Endothelial cell (in vitro differentiated cells): ENCODE measurements at regions not wholly inside any gene's neighbourhood (a gene's known extent, or its start where the extent isn't known, plus 50 kb on each side); places are given as distances from the start of the nearest gene placed in this dataset.

Experiments used
- DNase-seq: peaks from one replicate; pipeline ENCODE4 v3.0.0; 2021; ENCODE audit warnings: low spot score
- H3K27ac Mint-ChIP-seq: one replicate; pipeline ENCODE4 v1.8.0; 2021; ENCODE audit warnings: mixed read lengths, inconsistent platforms; ENCODE audit not compliant: unreplicated experiment
- H3K27me3 Mint-ChIP-seq: one replicate; pipeline ENCODE4 v1.8.0; 2021; ENCODE audit warnings: mild to moderate bottlenecking, moderate library complexity, mixed read lengths, inconsistent platforms; ENCODE audit not compliant: unreplicated experiment
- H3K36me3 Mint-ChIP-seq: one replicate; pipeline ENCODE4 v1.8.0; 2021; ENCODE audit warnings: mild to moderate bottlenecking, low read depth, mixed read lengths, inconsistent platforms; ENCODE audit not compliant: unreplicated experiment
- H3K4me1 Mint-ChIP-seq: one replicate; pipeline ENCODE4 v1.8.0; 2021; ENCODE audit warnings: mild to moderate bottlenecking, mixed read lengths, inconsistent platforms; ENCODE audit not compliant: unreplicated experiment
- H3K4me3 Mint-ChIP-seq: one replicate; pipeline ENCODE4 v1.8.0; 2021; ENCODE audit warnings: mild to moderate bottlenecking, mixed read lengths, inconsistent platforms; ENCODE audit not compliant: unreplicated experiment
- H3K9me3 Mint-ChIP-seq: one replicate; pipeline ENCODE4 v1.8.0; 2021; ENCODE audit warnings: mixed read lengths, inconsistent platforms; ENCODE audit not compliant: unreplicated experiment
- CTCF ChIP-seq: fragments of 200-600 bp; sonication (generic); IDR thresholded peaks from one replicate; pipeline ENCODE4 v1.5.0; 2021; ENCODE audit warnings: antibody characterized with exemption; ENCODE audit not compliant: unreplicated experiment

GRCh38 chr1:190738317-190738716 is 260.7 kb upstream of the BRINP3 start:
- H3K36me3 Mint-ChIP-seq: no peaks in the 10 kb centered on the region
- no peak overlapping the region for H3K4me3 Mint-ChIP-seq
- H3K9me3 Mint-ChIP-seq: no peaks in the 10 kb centered on the region
- DNase-seq: no peak
- no peak overlapping the region for H3K27ac Mint-ChIP-seq
- no peak for TF ChIP-seq CTCF
- no peaks in the 10 kb centered on the region for H3K4me1 Mint-ChIP-seq
- H3K27me3 Mint-ChIP-seq: no peaks in the 10 kb centered on the region

- Mint-ChIP-seq H3K9me3 (no peaks in the 10 kb centered on the region), H3K4me1 (no peaks in the 10 kb centered on the region), H3K27ac (no peak overlapping the region), H3K36me3 (no peaks in the 10 kb centered on the region), H3K4me3 (no peak overlapping the region), H3K27me3 (no peaks in the 10 kb centered on the region)
- no peak for TF ChIP-seq CTCF
- no peak for DNase-seq
Measured at GRCh38 chr1:190739926-190740325, 262.3 kb upstream of the BRINP3 start.

- H3K27me3 Mint-ChIP-seq: no peaks in the 10 kb centered on the region
- DNase-seq: no peak
- no peaks in the 10 kb centered on the region for H3K4me1 Mint-ChIP-seq
- H3K9me3 Mint-ChIP-seq: no peaks in the 10 kb centered on the region
- no peak for TF ChIP-seq CTCF
- no peak overlapping the region for H3K4me3 Mint-ChIP-seq
- no peaks in the 10 kb centered on the region for H3K36me3 Mint-ChIP-seq
- H3K27ac Mint-ChIP-seq: no peak overlapping the region
Measured at GRCh38 chr1:190747704-190748103, 270.0 kb upstream of the BRINP3 start.

GRCh38 chr1:190752131-190752530 is 274.5 kb upstream of the BRINP3 start:
- H3K9me3 Mint-ChIP-seq: no peaks in the 10 kb centered on the region
- H3K36me3 Mint-ChIP-seq: no peaks in the 10 kb centered on the region
- H3K27me3 Mint-ChIP-seq: no peaks in the 10 kb centered on the region
- TF ChIP-seq CTCF: no peak
- H3K27ac Mint-ChIP-seq: no peak overlapping the region
- no peak overlapping the region for H3K4me3 Mint-ChIP-seq
- no peaks in the 10 kb centered on the region for H3K4me1 Mint-ChIP-seq
- no peak for DNase-seq

- no peak for DNase-seq
- Mint-ChIP-seq H3K9me3 (no peaks in the 10 kb centered on the region), H3K27ac (no peak overlapping the region), H3K4me3 (no peak overlapping the region), H3K27me3 (no peaks in the 10 kb centered on the region), H3K36me3 (no peaks in the 10 kb centered on the region), H3K4me1 (no peaks in the 10 kb centered on the region)
- TF ChIP-seq CTCF: no peak
Measured at GRCh38 chr1:190754666-190755065, 277.0 kb upstream of the BRINP3 start.
